HCT116 (cell line): ENCODE measurements at regions not wholly inside any gene's neighbourhood (a gene's known extent, or its start where the extent isn't known, plus 50 kb on each side); places are given as distances from the start of the nearest gene placed in this dataset.

ENCODE experiments used
- ATAC-seq: fragments of 200-7000 bp; cut with Tn5 transposase; 2 replicates; pipeline ENCODE4 v1.9.1; 2020; ENCODE audit warnings: mild to moderate bottlenecking, moderate library complexity
- BruUV-seq: library from RNA; stranded (reverse); fragments of 400-500 nt; replicated peaks from 2 replicates; lab custom pipeline; 2021; lab: Mats Ljungman, UMichigan
- CTCF ChIA-PET: fragments of 300-600 bp; sonication (Branson Sonifier 250); formaldehyde crosslinking; loops from one replicate; lab custom pipeline; 2021; ENCODE audit warnings: antibody characterized with exemption; lab: Charles Lee
- POLR2A ChIA-PET: fragments of 300-600, 350-600 bp; sonication (Branson Sonifier 250); formaldehyde crosslinking; loops from one replicate; lab custom pipeline; 2021; ENCODE audit warnings: antibody characterized with exemption; lab: Charles Lee
- RAD21 ChIA-PET, 2 experiments: fragments of 300-600 bp; sonication (Branson Sonifier 250); formaldehyde crosslinking; loops; one replicate each; lab custom pipeline; 2023; ENCODE audit warnings: low total read pairs in 2 of 2; ENCODE audit not compliant: uncharacterized antibody in 2 of 2, unreplicated experiment in 2 of 2, low non-redundant PET in 1 of 2; lab: Charles Lee
- DNase-seq: peaks from one replicate; pipeline ENCODE4 v3.0.0-alpha.2; 2010; ENCODE audit warnings: low read depth, low spot score
- H2AFZ ChIP-seq: fragments of 200-600 bp; shearing (Covaris generic), sonication (generic); 2 replicates; pipeline ENCODE4 v1.6.1; 2017; ENCODE audit warnings: low read depth, mixed run types, mixed read lengths, antibody characterized with exemption, low read length; ENCODE audit not compliant: poor library complexity, severe bottlenecking
- H3K27ac ChIP-seq: 2 replicates; pipeline ENCODE4 v1.5.1; 2012; ENCODE audit warnings: low read depth, low read length
- H3K27me3 ChIP-seq: fragments of 200-600 bp; sonication (generic); 2 replicates; pipeline ENCODE4 v1.6.1; 2016; ENCODE audit warnings: mixed run types, low read length, mixed read lengths; ENCODE audit not compliant: insufficient read depth
- H3K36me3 ChIP-seq, 2 experiments: fragments of 200-500 bp in 1 of 2; fragments of 200-600 bp in 1 of 2; sonication (Bioruptor generic) in 1 of 2; sonication (generic) in 1 of 2; 2 replicates each; pipeline versions ENCODE4 v1.5.1 to v1.6.1; 2014 to 2016; ENCODE audit warnings: low read length in 2 of 2, inconsistent platforms in 1 of 2, mixed read lengths in 1 of 2, mixed run types in 1 of 2; ENCODE audit not compliant: insufficient read depth in 2 of 2, control insufficient read depth in 1 of 2
- H3K4me1 ChIP-seq, 2 experiments: fragments of 200-600 bp in 1 of 2; sonication (generic) in 1 of 2; 2 replicates each; pipeline versions ENCODE4 v1.5.1 to v1.6.1; 2012 to 2017; ENCODE audit warnings: low read length in 2 of 2, inconsistent platforms in 1 of 2, mild to moderate bottlenecking in 1 of 2, mixed read lengths in 1 of 2, mixed run types in 1 of 2, moderate library complexity in 1 of 2; ENCODE audit not compliant: insufficient read depth in 2 of 2, control insufficient read depth in 1 of 2
- H3K4me2 ChIP-seq: fragments of 200-600 bp; sonication (generic); 2 replicates; pipeline ENCODE4 v1.6.1; 2017; ENCODE audit warnings: mixed run types, low read length, mixed read lengths
- H3K4me3 ChIP-seq, 2 experiments: fragments of 200-600 bp in 1 of 2; sonication (generic) in 1 of 2; replicated peaks in 1 of 2; 2 replicates each; pipeline ENCODE4 v1.5.1; 2011 to 2016; ENCODE audit warnings: low read length in 2 of 2, control low read depth in 1 of 2, low read depth in 1 of 2, mild to moderate bottlenecking in 1 of 2, mixed read lengths in 1 of 2, mixed run types in 1 of 2
- H3K79me2 ChIP-seq: fragments of 200-600 bp; sonication (generic); 2 replicates; pipeline ENCODE4 v1.6.1; 2017; ENCODE audit warnings: mild to moderate bottlenecking, mixed run types, low read length, moderate library complexity, mixed read lengths; ENCODE audit not compliant: insufficient read depth
- H3K9ac ChIP-seq: fragments of 200-600 bp; sonication (generic); 2 replicates; pipeline ENCODE4 v1.6.1; 2016; ENCODE audit warnings: low read length, mixed read lengths
- H3K9me2 ChIP-seq: fragments of 200-600 bp; sonication (generic), shearing (Covaris generic); 2 replicates; pipeline ENCODE4 v1.6.1; 2017; ENCODE audit warnings: mixed run types, mild to moderate bottlenecking, moderate library complexity; ENCODE audit not compliant: insufficient read depth
- H3K9me3 ChIP-seq, 2 experiments: fragments of 200-500 bp in 1 of 2; fragments of 200-600 bp in 1 of 2; sonication (Bioruptor generic) in 1 of 2; sonication (generic) in 1 of 2; 2 replicates each; pipeline ENCODE4 v1.6.1; 2014 to 2017; ENCODE audit warnings: low read length in 2 of 2, mixed read lengths in 2 of 2, inconsistent platforms in 1 of 2, low read depth in 1 of 2, mild to moderate bottlenecking in 1 of 2, mixed run types in 1 of 2, moderate library complexity in 1 of 2; ENCODE audit not compliant: control insufficient read depth in 1 of 2, insufficient read depth in 1 of 2
- H4K20me1 ChIP-seq: fragments of 200-600 bp; sonication (generic), shearing (Covaris generic); 2 replicates; pipeline ENCODE4 v1.6.1; 2017; ENCODE audit warnings: mixed run types, mild to moderate bottlenecking, moderate library complexity; ENCODE audit not compliant: insufficient read depth
- CBX3 ChIP-seq: IDR thresholded peaks from 2 replicates; pipeline ENCODE4 v1.6.1; 2012; ENCODE audit warnings: low read depth
- EGR1 ChIP-seq: IDR thresholded peaks from 2 replicates; pipeline ENCODE4 v1.6.1; 2012; ENCODE audit warnings: low read depth
- ELF1 ChIP-seq: IDR thresholded peaks from 2 replicates; pipeline ENCODE4 v1.6.1; 2012; ENCODE audit warnings: low read depth, borderline replicate concordance
- EZH2 ChIP-seq: fragments of 200-600 bp; sonication (generic); IDR thresholded peaks from 2 replicates; pipeline ENCODE4 v1.6.1; 2017; ENCODE audit warnings: antibody characterized with exemption, mixed run types
- EZH2phosphoT487 ChIP-seq: fragments of 200-600 bp; IDR thresholded peaks from 2 replicates; pipeline ENCODE4 v1.6.1; 2018; ENCODE audit warnings: antibody characterized with exemption, borderline replicate concordance
- FOSL1 ChIP-seq: IDR thresholded peaks from 2 replicates; pipeline ENCODE4 v1.6.1; 2012; ENCODE audit warnings: low read depth
- POLR2A ChIP-seq: IDR thresholded peaks from 2 replicates; pipeline ENCODE4 v1.7.0; 2011; ENCODE audit warnings: borderline replicate concordance; ENCODE audit not compliant: insufficient read depth, insufficient read length; ENCODE audit errors: extremely low read depth
- SIN3A ChIP-seq: IDR thresholded peaks from 2 replicates; pipeline ENCODE4 v1.6.1; 2012; ENCODE audit warnings: low read depth
- YY1 ChIP-seq: IDR thresholded peaks from 2 replicates; pipeline ENCODE4 v1.6.1; 2011; ENCODE audit warnings: low read length, low read depth, moderate library complexity, mild to moderate bottlenecking; ENCODE audit not compliant: insufficient replicate concordance; ENCODE audit errors: extremely low read depth
- ZNF274 ChIP-seq: fragments of 200-500 bp; sonication (Bioruptor generic); IDR thresholded peaks from 2 replicates; pipeline ENCODE4 v1.6.1; 2014; ENCODE audit warnings: mild to moderate bottlenecking, low read depth, low read length, inconsistent platforms
- intact Hi-C: fragments of 100-400 bp; cut with micrococcal nuclease; formaldehyde crosslinking; loops from 2 replicates; pipeline ENCODE4 v1.10.0; 2022
- TF ChIP-seq, protein P1 (sequence below): IDR thresholded peaks from 2 replicates; pipeline ENCODE4 v1.6.1; 2011; ENCODE audit warnings: mild to moderate bottlenecking, low read length, moderate library complexity; ENCODE audit not compliant: insufficient replicate concordance; ENCODE audit errors: extremely low read depth
- TF ChIP-seq, protein P2 (sequence below): IDR thresholded peaks from 2 replicates; pipeline ENCODE4 v1.6.1; 2012; ENCODE audit warnings: low read depth
- TF ChIP-seq, protein P3 (sequence below): IDR thresholded peaks from 2 replicates; pipeline ENCODE4 v1.6.1; 2012

DNA sequence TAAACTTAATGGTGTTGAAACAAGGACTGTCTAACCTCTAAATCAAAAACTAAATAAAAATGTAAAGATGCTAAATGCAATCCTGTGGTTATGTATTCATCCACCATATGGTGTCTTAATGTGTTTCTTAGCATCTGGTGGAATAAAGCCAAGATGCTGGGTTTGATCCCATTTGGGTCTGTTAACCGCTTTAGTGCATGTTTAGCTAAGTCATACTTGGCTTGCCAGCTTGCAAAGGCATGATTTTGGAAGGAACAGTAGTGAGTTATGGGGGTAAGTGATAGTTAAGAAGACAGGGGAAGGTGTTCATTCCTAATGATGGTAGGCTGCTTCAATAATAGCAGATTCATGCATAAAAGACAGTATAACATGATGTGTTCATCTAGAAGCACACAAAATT is 139.0 kb upstream of the SLC27A6 start:
- Histone ChIP-seq H3K4me1 (no peaks in the 10 kb centered on the region), H4K20me1 (no peaks in the 10 kb centered on the region), H3K9me2 (peaks cover 4% of the 10 kb centered on the region; the same call in 1 of the 2 replicates), H3K27ac (no peak overlapping the region), H3K9ac (no peak overlapping the region), H2AFZ (no peak overlapping the region), H3K36me3 (no peaks in the 10 kb centered on the region), H3K27me3 (no peaks in the 10 kb centered on the region), H3K4me2 (no peak overlapping the region), H3K4me3 (no peak overlapping the region), H3K79me2 (no peaks in the 10 kb centered on the region), H3K9me3 (no peaks in the 10 kb centered on the region)
- CTCF ChIA-PET = no interaction called here
- ATAC-seq (no peak), DNase-seq (no peak)
- POLR2A ChIA-PET = no interaction called here
- RAD21 ChIA-PET = no interaction called here
- TF ChIP-seq, protein P1, sequence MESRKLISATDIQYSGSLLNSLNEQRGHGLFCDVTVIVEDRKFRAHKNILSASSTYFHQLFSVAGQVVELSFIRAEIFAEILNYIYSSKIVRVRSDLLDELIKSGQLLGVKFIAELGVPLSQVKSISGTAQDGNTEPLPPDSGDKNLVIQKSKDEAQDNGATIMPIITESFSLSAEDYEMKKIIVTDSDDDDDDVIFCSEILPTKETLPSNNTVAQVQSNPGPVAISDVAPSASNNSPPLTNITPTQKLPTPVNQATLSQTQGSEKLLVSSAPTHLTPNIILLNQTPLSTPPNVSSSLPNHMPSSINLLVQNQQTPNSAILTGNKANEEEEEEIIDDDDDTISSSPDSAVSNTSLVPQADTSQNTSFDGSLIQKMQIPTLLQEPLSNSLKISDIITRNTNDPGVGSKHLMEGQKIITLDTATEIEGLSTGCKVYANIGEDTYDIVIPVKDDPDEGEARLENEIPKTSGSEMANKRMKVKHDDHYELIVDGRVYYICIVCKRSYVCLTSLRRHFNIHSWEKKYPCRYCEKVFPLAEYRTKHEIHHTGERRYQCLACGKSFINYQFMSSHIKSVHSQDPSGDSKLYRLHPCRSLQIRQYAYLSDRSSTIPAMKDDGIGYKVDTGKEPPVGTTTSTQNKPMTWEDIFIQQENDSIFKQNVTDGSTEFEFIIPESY = no peak
- TF ChIP-seq, protein P2, sequence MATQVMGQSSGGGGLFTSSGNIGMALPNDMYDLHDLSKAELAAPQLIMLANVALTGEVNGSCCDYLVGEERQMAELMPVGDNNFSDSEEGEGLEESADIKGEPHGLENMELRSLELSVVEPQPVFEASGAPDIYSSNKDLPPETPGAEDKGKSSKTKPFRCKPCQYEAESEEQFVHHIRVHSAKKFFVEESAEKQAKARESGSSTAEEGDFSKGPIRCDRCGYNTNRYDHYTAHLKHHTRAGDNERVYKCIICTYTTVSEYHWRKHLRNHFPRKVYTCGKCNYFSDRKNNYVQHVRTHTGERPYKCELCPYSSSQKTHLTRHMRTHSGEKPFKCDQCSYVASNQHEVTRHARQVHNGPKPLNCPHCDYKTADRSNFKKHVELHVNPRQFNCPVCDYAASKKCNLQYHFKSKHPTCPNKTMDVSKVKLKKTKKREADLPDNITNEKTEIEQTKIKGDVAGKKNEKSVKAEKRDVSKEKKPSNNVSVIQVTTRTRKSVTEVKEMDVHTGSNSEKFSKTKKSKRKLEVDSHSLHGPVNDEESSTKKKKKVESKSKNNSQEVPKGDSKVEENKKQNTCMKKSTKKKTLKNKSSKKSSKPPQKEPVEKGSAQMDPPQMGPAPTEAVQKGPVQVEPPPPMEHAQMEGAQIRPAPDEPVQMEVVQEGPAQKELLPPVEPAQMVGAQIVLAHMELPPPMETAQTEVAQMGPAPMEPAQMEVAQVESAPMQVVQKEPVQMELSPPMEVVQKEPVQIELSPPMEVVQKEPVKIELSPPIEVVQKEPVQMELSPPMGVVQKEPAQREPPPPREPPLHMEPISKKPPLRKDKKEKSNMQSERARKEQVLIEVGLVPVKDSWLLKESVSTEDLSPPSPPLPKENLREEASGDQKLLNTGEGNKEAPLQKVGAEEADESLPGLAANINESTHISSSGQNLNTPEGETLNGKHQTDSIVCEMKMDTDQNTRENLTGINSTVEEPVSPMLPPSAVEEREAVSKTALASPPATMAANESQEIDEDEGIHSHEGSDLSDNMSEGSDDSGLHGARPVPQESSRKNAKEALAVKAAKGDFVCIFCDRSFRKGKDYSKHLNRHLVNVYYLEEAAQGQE = no peak
- no peak for TF ChIP-seq FOSL1
- TF ChIP-seq ELF1 = no peak
- TF ChIP-seq EZH2phosphoT487 = no peak
- no peak for TF ChIP-seq YY1
- no peak for TF ChIP-seq EZH2
- no peak for TF ChIP-seq EGR1
- TF ChIP-seq, protein P3, sequence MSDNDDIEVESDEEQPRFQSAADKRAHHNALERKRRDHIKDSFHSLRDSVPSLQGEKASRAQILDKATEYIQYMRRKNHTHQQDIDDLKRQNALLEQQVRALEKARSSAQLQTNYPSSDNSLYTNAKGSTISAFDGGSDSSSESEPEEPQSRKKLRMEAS = no peak
- TF ChIP-seq ZNF274 = no peak
- no peak for TF ChIP-seq SIN3A
- no peak for TF ChIP-seq CBX3
- TF ChIP-seq POLR2A = no peak
- intact Hi-C loops = no loop called here
- no TSS peak for BruUV-seq
